ENCODE measurements at regions not wholly inside any gene's neighbourhood (a gene's known extent, or its start where the extent isn't known, plus 50 kb on each side); places are given as distances from the start of the nearest gene placed in this dataset.

DNA sequence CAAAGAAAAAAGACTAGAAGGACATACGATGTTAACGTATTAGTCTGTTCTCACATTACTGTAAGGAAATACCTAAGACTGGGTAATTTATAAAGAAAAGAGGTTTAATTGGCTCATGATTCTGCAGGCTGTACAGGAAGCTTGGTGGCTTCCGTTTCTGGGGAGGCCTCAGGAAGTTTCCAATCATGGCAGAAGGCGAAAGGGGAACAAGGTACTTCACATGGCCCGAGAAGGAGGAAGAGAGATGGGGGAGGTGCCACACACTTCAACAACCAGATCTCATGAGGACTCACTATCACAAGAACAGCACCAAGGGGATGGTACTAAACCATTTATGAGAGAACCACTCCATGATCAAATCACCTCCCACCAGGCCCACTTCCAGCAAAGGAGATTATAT is 110.1 kb downstream of the CARTPT start:
- no peaks in the 10 kb centered on the region for H3K9me1 ChIP-seq (ENCODE audit: control insufficient read depth, extremely low read depth, insufficient read depth, low read length)
- no peak overlapping the region for H3K4me2 ChIP-seq (ENCODE audit: control insufficient read depth, extremely low read depth, insufficient read depth, low read depth, low read length)
- no peak overlapping the region for H3K4me3 ChIP-seq (ENCODE audit: control insufficient read depth in 2 of 3, extremely low read depth in 1 of 3, insufficient read depth in 2 of 3, low read depth in 1 of 3, low read length in 3 of 3)
- no peak overlapping the region for H3K9ac ChIP-seq (ENCODE audit: control insufficient read depth, extremely low read depth, insufficient read depth, low read length)
- peak; percentile 39 for FAIRE-seq
- peaks cover 5% of the 10 kb centered on the region for H3K9me3 ChIP-seq (ENCODE audit: control insufficient read depth, low read depth, low read length)
- peak overlapping the region; percentile 38 for H3K27ac ChIP-seq (ENCODE audit: control insufficient read depth, insufficient read depth, low read length)
- H2AFZ ChIP-seq (ENCODE audit: control insufficient read depth, low read length): no peak overlapping the region
- no peaks in the 10 kb centered on the region for H3K36me3 ChIP-seq (ENCODE audit: control insufficient read depth in 2 of 2, extremely low read depth in 1 of 2, insufficient read depth in 2 of 2, low read length in 2 of 2)
- no peak for DNase-seq (ENCODE audit: low read depth, low spot score)
- dilution Hi-C loops (cut with MboI; ENCODE audit: extremely low pct_ligation_motif_present, low sequenced_read_pairs): no loop called here
- no peaks in the 10 kb centered on the region for H4K20me1 ChIP-seq (ENCODE audit: control insufficient read depth, extremely low read depth, insufficient read depth, low read length)
- peaks cover 10% of the 10 kb centered on the region for H3K4me1 ChIP-seq (ENCODE audit: control insufficient read depth, extremely low read depth, insufficient read depth, low read length)
- no peaks in the 10 kb centered on the region for H3K79me2 ChIP-seq (ENCODE audit: control insufficient read depth, insufficient read depth, low read length)
- TF ChIP-seq, protein P1, sequence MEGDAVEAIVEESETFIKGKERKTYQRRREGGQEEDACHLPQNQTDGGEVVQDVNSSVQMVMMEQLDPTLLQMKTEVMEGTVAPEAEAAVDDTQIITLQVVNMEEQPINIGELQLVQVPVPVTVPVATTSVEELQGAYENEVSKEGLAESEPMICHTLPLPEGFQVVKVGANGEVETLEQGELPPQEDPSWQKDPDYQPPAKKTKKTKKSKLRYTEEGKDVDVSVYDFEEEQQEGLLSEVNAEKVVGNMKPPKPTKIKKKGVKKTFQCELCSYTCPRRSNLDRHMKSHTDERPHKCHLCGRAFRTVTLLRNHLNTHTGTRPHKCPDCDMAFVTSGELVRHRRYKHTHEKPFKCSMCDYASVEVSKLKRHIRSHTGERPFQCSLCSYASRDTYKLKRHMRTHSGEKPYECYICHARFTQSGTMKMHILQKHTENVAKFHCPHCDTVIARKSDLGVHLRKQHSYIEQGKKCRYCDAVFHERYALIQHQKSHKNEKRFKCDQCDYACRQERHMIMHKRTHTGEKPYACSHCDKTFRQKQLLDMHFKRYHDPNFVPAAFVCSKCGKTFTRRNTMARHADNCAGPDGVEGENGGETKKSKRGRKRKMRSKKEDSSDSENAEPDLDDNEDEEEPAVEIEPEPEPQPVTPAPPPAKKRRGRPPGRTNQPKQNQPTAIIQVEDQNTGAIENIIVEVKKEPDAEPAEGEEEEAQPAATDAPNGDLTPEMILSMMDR (optimal IDR thresholded peaks at IDR 0.05 in 1 of 3, IDR thresholded peaks at IDR 0.05 in 1 of 3, conservative IDR thresholded peaks at IDR 0.05 in 1 of 3; ENCODE audit: extremely low read depth in 1 of 3, insufficient read depth in 2 of 3, low read length in 3 of 3): no peak
- TF ChIP-seq EZH2 (IDR thresholded peaks at IDR 0.05; ENCODE audit: low read length): no peak
- H3K27me3 ChIP-seq (ENCODE audit: control insufficient read depth, extremely low read depth, insufficient read depth, low read length): no peaks in the 10 kb centered on the region

DNA sequence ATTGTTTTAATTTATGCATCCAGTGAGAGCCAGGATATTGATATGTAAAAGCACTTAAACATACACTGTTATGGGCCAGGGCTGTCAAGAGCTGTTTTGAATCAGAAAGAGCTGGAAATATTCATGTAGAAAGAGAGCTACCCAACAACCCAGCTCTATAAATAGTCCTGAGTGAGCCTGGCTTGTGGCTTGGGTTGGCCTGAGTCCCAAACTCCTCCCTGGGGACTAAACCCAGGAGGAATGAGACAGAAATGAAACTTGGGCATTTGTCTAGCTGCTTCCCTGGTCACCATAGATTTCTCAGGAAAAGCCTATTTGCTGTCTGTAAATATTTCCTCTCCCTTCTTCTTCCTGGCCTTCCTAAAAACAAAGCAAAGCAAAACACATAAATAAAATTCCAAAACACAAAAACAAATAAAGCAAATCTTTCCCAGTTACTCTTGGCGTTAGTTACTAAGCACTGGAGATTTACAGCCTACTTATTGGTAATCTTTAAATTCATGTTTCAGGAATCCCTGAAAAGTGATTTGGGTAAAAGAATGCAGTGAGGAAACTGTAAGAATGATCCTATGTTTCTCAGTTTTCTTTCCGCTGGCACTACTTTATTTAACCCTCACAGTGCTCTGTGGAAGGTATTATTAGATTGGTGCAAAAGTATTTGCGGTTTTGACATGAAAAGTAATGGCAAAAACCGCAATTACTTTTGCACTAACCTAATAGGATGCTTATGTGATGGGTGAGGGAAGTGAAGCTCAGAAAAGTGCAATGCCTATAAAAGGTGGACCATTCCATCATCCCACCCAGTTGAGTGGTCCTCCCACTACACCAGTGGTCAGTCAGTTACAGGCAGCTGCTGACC is 111.8 kb downstream of the CARTPT start:
- TF ChIP-seq, protein P1 (optimal IDR thresholded peaks at IDR 0.05 in 1 of 3, IDR thresholded peaks at IDR 0.05 in 1 of 3, conservative IDR thresholded peaks at IDR 0.05 in 1 of 3; ENCODE audit: extremely low read depth in 1 of 3, insufficient read depth in 2 of 3, low read length in 3 of 3): no peak
- TF ChIP-seq EZH2 (IDR thresholded peaks at IDR 0.05; ENCODE audit: low read length): no peak
- H3K9me1 ChIP-seq (ENCODE audit: control insufficient read depth, extremely low read depth, insufficient read depth, low read length): no peaks in the 10 kb centered on the region
- dilution Hi-C loops (cut with MboI; ENCODE audit: extremely low pct_ligation_motif_present, low sequenced_read_pairs): no loop called here
- no peak overlapping the region for H3K4me2 ChIP-seq (ENCODE audit: control insufficient read depth, extremely low read depth, insufficient read depth, low read depth, low read length)
- DNase-seq (ENCODE audit: low read depth, low spot score): no peak
- FAIRE-seq: peak; percentile 84
- H3K36me3 ChIP-seq (ENCODE audit: control insufficient read depth in 2 of 2, extremely low read depth in 1 of 2, insufficient read depth in 2 of 2, low read length in 2 of 2): no peaks in the 10 kb centered on the region
- H3K79me2 ChIP-seq (ENCODE audit: control insufficient read depth, insufficient read depth, low read length): no peaks in the 10 kb centered on the region
- H3K27me3 ChIP-seq (ENCODE audit: control insufficient read depth, extremely low read depth, insufficient read depth, low read length): no peaks in the 10 kb centered on the region
- no peaks in the 10 kb centered on the region for H4K20me1 ChIP-seq (ENCODE audit: control insufficient read depth, extremely low read depth, insufficient read depth, low read length)
- H3K9me3 ChIP-seq (ENCODE audit: control insufficient read depth, low read depth, low read length): peaks cover 5% of the 10 kb centered on the region
- H2AFZ ChIP-seq (ENCODE audit: control insufficient read depth, low read length): peak overlapping the region; percentile 17
- peak overlapping the region; percentile 1 for H3K27ac ChIP-seq (ENCODE audit: control insufficient read depth, insufficient read depth, low read length)
- peaks cover 10% of the 10 kb centered on the region for H3K4me1 ChIP-seq (ENCODE audit: control insufficient read depth, extremely low read depth, insufficient read depth, low read length)
- no peak overlapping the region for H3K4me3 ChIP-seq (ENCODE audit: control insufficient read depth in 2 of 3, extremely low read depth in 1 of 3, insufficient read depth in 2 of 3, low read depth in 1 of 3, low read length in 3 of 3)
- no peak overlapping the region for H3K9ac ChIP-seq (ENCODE audit: control insufficient read depth, extremely low read depth, insufficient read depth, low read length)
